Prostate gland (tissue), 2 donors: ENCODE measurements at regions not wholly inside any gene's neighbourhood (a gene's known extent, or its start where the extent isn't known, plus 50 kb on each side); places are given as distances from the start of the nearest gene placed in this dataset.

Experiments used
- CTCF ChIP-seq, 4 experiments: fragments of 200-600 bp in 2 of 4; fragments of 450-650 bp in 2 of 4; sonication (generic) in 2 of 4; IDR thresholded peaks; 1 replicate in 3 of 4; 2 replicates in 1 of 4; pipeline ENCODE4 v1.5.1; 2016 to 2019; ENCODE audit warnings: antibody characterized with exemption in 4 of 4, mild to moderate bottlenecking in 2 of 4, moderate library complexity in 2 of 4
- POLR2A ChIP-seq: fragments of 450-650 bp; IDR thresholded peaks from one replicate; pipeline ENCODE4 v1.6.1; 2016; ENCODE audit warnings: antibody characterized with exemption, mild to moderate bottlenecking
- POLR2AphosphoS5 ChIP-seq: sonication (generic); formaldehyde crosslinking; IDR thresholded peaks from one replicate; pipeline ENCODE4 v1.6.1; 2017; ENCODE audit warnings: antibody characterized with exemption

GRCh38 chr2:175330195-175330594 is 148.7 kb upstream of the ATP5MC3 start:
- TF ChIP-seq CTCF (IDR thresholded peaks at IDR 0.05) (no peak), POLR2A (no peak), POLR2AphosphoS5 (no peak)
